HCT116 (cell line): ENCODE measurements at regions not wholly inside any gene's neighbourhood (a gene's known extent, or its start where the extent isn't known, plus 50 kb on each side); places are given as distances from the start of the nearest gene placed in this dataset.

ENCODE experiments used
- ATAC-seq: fragments of 200-7000 bp; cut with Tn5 transposase; 2 replicates; pipeline ENCODE4 v1.9.1; 2020; ENCODE audit warnings: mild to moderate bottlenecking, moderate library complexity
- BruUV-seq: library from RNA; stranded (reverse); fragments of 400-500 nt; replicated peaks from 2 replicates; lab custom pipeline; 2021; lab: Mats Ljungman, UMichigan
- CTCF ChIA-PET: fragments of 300-600 bp; sonication (Branson Sonifier 250); formaldehyde crosslinking; loops from one replicate; lab custom pipeline; 2021; ENCODE audit warnings: antibody characterized with exemption; lab: Charles Lee
- POLR2A ChIA-PET: fragments of 300-600, 350-600 bp; sonication (Branson Sonifier 250); formaldehyde crosslinking; loops from one replicate; lab custom pipeline; 2021; ENCODE audit warnings: antibody characterized with exemption; lab: Charles Lee
- RAD21 ChIA-PET, 2 experiments: fragments of 300-600 bp; sonication (Branson Sonifier 250); formaldehyde crosslinking; loops; one replicate each; lab custom pipeline; 2023; ENCODE audit warnings: low total read pairs in 2 of 2; ENCODE audit not compliant: uncharacterized antibody in 2 of 2, unreplicated experiment in 2 of 2, low non-redundant PET in 1 of 2; lab: Charles Lee
- DNase-seq: peaks from one replicate; pipeline ENCODE4 v3.0.0-alpha.2; 2010; ENCODE audit warnings: low read depth, low spot score
- H2AFZ ChIP-seq: fragments of 200-600 bp; shearing (Covaris generic), sonication (generic); 2 replicates; pipeline ENCODE4 v1.6.1; 2017; ENCODE audit warnings: low read depth, mixed run types, mixed read lengths, antibody characterized with exemption, low read length; ENCODE audit not compliant: poor library complexity, severe bottlenecking
- H3K27ac ChIP-seq: 2 replicates; pipeline ENCODE4 v1.5.1; 2012; ENCODE audit warnings: low read depth, low read length
- H3K27me3 ChIP-seq: fragments of 200-600 bp; sonication (generic); 2 replicates; pipeline ENCODE4 v1.6.1; 2016; ENCODE audit warnings: mixed run types, low read length, mixed read lengths; ENCODE audit not compliant: insufficient read depth
- H3K36me3 ChIP-seq, 2 experiments: fragments of 200-500 bp in 1 of 2; fragments of 200-600 bp in 1 of 2; sonication (Bioruptor generic) in 1 of 2; sonication (generic) in 1 of 2; 2 replicates each; pipeline versions ENCODE4 v1.5.1 to v1.6.1; 2014 to 2016; ENCODE audit warnings: low read length in 2 of 2, inconsistent platforms in 1 of 2, mixed read lengths in 1 of 2, mixed run types in 1 of 2; ENCODE audit not compliant: insufficient read depth in 2 of 2, control insufficient read depth in 1 of 2
- H3K4me1 ChIP-seq, 2 experiments: fragments of 200-600 bp in 1 of 2; sonication (generic) in 1 of 2; 2 replicates each; pipeline versions ENCODE4 v1.5.1 to v1.6.1; 2012 to 2017; ENCODE audit warnings: low read length in 2 of 2, inconsistent platforms in 1 of 2, mild to moderate bottlenecking in 1 of 2, mixed read lengths in 1 of 2, mixed run types in 1 of 2, moderate library complexity in 1 of 2; ENCODE audit not compliant: insufficient read depth in 2 of 2, control insufficient read depth in 1 of 2
- H3K4me2 ChIP-seq: fragments of 200-600 bp; sonication (generic); 2 replicates; pipeline ENCODE4 v1.6.1; 2017; ENCODE audit warnings: mixed run types, low read length, mixed read lengths
- H3K4me3 ChIP-seq, 2 experiments: fragments of 200-600 bp in 1 of 2; sonication (generic) in 1 of 2; replicated peaks in 1 of 2; 2 replicates each; pipeline ENCODE4 v1.5.1; 2011 to 2016; ENCODE audit warnings: low read length in 2 of 2, control low read depth in 1 of 2, low read depth in 1 of 2, mild to moderate bottlenecking in 1 of 2, mixed read lengths in 1 of 2, mixed run types in 1 of 2
- H3K79me2 ChIP-seq: fragments of 200-600 bp; sonication (generic); 2 replicates; pipeline ENCODE4 v1.6.1; 2017; ENCODE audit warnings: mild to moderate bottlenecking, mixed run types, low read length, moderate library complexity, mixed read lengths; ENCODE audit not compliant: insufficient read depth
- H3K9ac ChIP-seq: fragments of 200-600 bp; sonication (generic); 2 replicates; pipeline ENCODE4 v1.6.1; 2016; ENCODE audit warnings: low read length, mixed read lengths
- H3K9me2 ChIP-seq: fragments of 200-600 bp; sonication (generic), shearing (Covaris generic); 2 replicates; pipeline ENCODE4 v1.6.1; 2017; ENCODE audit warnings: mixed run types, mild to moderate bottlenecking, moderate library complexity; ENCODE audit not compliant: insufficient read depth
- H3K9me3 ChIP-seq, 2 experiments: fragments of 200-500 bp in 1 of 2; fragments of 200-600 bp in 1 of 2; sonication (Bioruptor generic) in 1 of 2; sonication (generic) in 1 of 2; 2 replicates each; pipeline ENCODE4 v1.6.1; 2014 to 2017; ENCODE audit warnings: low read length in 2 of 2, mixed read lengths in 2 of 2, inconsistent platforms in 1 of 2, low read depth in 1 of 2, mild to moderate bottlenecking in 1 of 2, mixed run types in 1 of 2, moderate library complexity in 1 of 2; ENCODE audit not compliant: control insufficient read depth in 1 of 2, insufficient read depth in 1 of 2
- H4K20me1 ChIP-seq: fragments of 200-600 bp; sonication (generic), shearing (Covaris generic); 2 replicates; pipeline ENCODE4 v1.6.1; 2017; ENCODE audit warnings: mixed run types, mild to moderate bottlenecking, moderate library complexity; ENCODE audit not compliant: insufficient read depth
- EZH2 ChIP-seq: fragments of 200-600 bp; sonication (generic); IDR thresholded peaks from 2 replicates; pipeline ENCODE4 v1.6.1; 2017; ENCODE audit warnings: antibody characterized with exemption, mixed run types
- FOSL1 ChIP-seq: IDR thresholded peaks from 2 replicates; pipeline ENCODE4 v1.6.1; 2012; ENCODE audit warnings: low read depth
- JUND ChIP-seq: IDR thresholded peaks from 2 replicates; pipeline ENCODE4 v1.6.1; 2012
- POLR2A ChIP-seq: IDR thresholded peaks from 2 replicates; pipeline ENCODE4 v1.7.0; 2011; ENCODE audit warnings: borderline replicate concordance; ENCODE audit not compliant: insufficient read depth, insufficient read length; ENCODE audit errors: extremely low read depth
- TCF7L2 ChIP-seq: IDR thresholded peaks from 2 replicates; pipeline ENCODE4 v1.7.0; 2011; ENCODE audit warnings: borderline replicate concordance, inconsistent platforms; ENCODE audit not compliant: insufficient read depth, insufficient read length; ENCODE audit errors: extremely low read depth
- intact Hi-C: fragments of 100-400 bp; cut with micrococcal nuclease; formaldehyde crosslinking; loops from 2 replicates; pipeline ENCODE4 v1.10.0; 2022
- TF ChIP-seq, protein P1 (sequence below), 3 experiments: fragments of 200-600 bp in 1 of 3; sonication (generic) in 1 of 3; IDR thresholded peaks in 2 of 3; conservative IDR thresholded peaks in 1 of 3; 2 replicates each; pipeline ENCODE4 v1.5.1; 2012 to 2017; ENCODE audit warnings: low read depth in 2 of 3, low read length in 2 of 3, antibody characterized with exemption in 1 of 3, borderline replicate concordance in 1 of 3, control low read depth in 1 of 3, mild to moderate bottlenecking in 1 of 3, mixed read lengths in 1 of 3, mixed run types in 1 of 3, moderate library complexity in 1 of 3; ENCODE audit not compliant: insufficient read depth in 1 of 3

GRCh38 chr20:54941666-54942065 is 466.3 kb downstream of the DOK5 start:
- ChIA-PET CTCF (no interaction called here), POLR2A (no interaction called here), RAD21 (no interaction called here)
- Histone ChIP-seq H3K4me1 (no peaks in the 10 kb centered on the region), H3K79me2 (no peaks in the 10 kb centered on the region), H3K36me3 (no peaks in the 10 kb centered on the region), H4K20me1 (no peaks in the 10 kb centered on the region), H3K27me3 (no peaks in the 10 kb centered on the region), H3K4me3 (no peak overlapping the region), H3K4me2 (no peak overlapping the region), H3K9me2 (no peaks in the 10 kb centered on the region), H2AFZ (no peak overlapping the region), H3K9ac (no peak overlapping the region), H3K9me3 (peaks cover 20% of the 10 kb centered on the region in 2 experiments; a peak in 2 of 4 replicates), H3K27ac (no peak overlapping the region)
- ATAC-seq: no peak
- intact Hi-C loops: no loop called here
- DNase-seq: no peak
- no peak for TF ChIP-seq POLR2A
- no TSS peak for BruUV-seq

DNA sequence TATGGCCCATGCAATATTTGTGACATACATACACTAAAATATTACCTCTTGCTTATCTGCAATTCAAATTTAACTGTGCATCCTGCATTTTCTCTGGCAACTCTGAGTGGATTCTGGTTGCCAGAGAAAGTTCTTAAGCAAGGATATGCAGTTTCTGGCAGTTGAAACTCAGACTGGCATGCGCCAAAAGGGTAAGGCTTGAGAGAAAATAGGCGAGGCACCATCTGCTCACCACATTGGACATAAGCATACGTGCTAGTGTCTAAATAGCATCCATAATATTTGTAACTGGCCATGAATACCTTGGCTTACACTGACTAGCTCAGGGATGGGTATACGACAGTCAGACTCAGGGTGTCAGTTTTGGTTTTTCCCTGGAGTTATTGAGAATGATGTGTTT is 465.1 kb downstream of the DOK5 start:
- Histone ChIP-seq H3K9me2 (no peaks in the 10 kb centered on the region), H3K4me1 (no peaks in the 10 kb centered on the region), H2AFZ (no peak overlapping the region), H4K20me1 (no peaks in the 10 kb centered on the region), H3K4me3 (no peak overlapping the region), H3K4me2 (no peak overlapping the region), H3K79me2 (no peaks in the 10 kb centered on the region), H3K36me3 (no peaks in the 10 kb centered on the region), H3K27ac (no peak overlapping the region), H3K27me3 (no peaks in the 10 kb centered on the region), H3K9me3 (peaks cover 17 to 18% of the 10 kb centered on the region in 2 experiments; a peak in 2 of 4 replicates), H3K9ac (no peak overlapping the region)
- intact Hi-C loops: no loop called here
- TF ChIP-seq EZH2 (no peak), JUND (no peak), FOSL1 (no peak)
- ChIA-PET RAD21 (no interaction called here), POLR2A (no interaction called here), CTCF (no interaction called here)
- BruUV-seq: no TSS peak
- ATAC-seq (no peak), DNase-seq (no peak)

DNA sequence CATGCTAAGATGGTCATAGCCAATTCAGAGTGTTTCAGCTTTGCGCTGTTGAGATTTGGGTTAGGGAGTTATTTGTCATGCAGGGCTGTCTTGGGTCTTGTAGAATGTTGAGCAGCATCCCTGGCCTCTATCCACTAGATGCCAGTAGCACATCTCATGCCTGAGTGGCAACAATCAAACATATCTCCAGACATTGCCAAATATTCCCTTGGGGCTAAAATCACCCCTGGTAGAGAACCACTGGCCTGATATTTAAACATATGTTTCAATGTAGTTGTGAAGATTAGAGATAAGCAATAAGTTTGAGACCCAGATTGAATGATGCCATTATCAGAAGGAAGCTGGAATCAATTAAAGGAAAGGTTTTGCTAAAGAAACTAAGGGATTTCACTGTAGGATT is 463.3 kb downstream of the DOK5 start:
- ChIA-PET RAD21 (no interaction called here), CTCF (no interaction called here), POLR2A (no interaction called here)
- H3K4me1 ChIP-seq: no peaks in the 10 kb centered on the region
- no peaks in the 10 kb centered on the region for H4K20me1 ChIP-seq
- H3K36me3 ChIP-seq: no peaks in the 10 kb centered on the region
- no peaks in the 10 kb centered on the region for H3K27me3 ChIP-seq
- H3K4me3 ChIP-seq: no peak overlapping the region
- no TSS peak for BruUV-seq
- no peaks in the 10 kb centered on the region for H3K79me2 ChIP-seq
- no peak overlapping the region for H3K9ac ChIP-seq
- no peaks in the 10 kb centered on the region for H3K9me2 ChIP-seq
- H3K27ac ChIP-seq: no peak overlapping the region
- intact Hi-C loops: no loop called here
- DNase-seq (no peak), ATAC-seq (no peak)
- no peak overlapping the region for H3K4me2 ChIP-seq
- TF ChIP-seq FOSL1: no peak
- no peak for TF ChIP-seq TCF7L2
- TF ChIP-seq, protein P1, sequence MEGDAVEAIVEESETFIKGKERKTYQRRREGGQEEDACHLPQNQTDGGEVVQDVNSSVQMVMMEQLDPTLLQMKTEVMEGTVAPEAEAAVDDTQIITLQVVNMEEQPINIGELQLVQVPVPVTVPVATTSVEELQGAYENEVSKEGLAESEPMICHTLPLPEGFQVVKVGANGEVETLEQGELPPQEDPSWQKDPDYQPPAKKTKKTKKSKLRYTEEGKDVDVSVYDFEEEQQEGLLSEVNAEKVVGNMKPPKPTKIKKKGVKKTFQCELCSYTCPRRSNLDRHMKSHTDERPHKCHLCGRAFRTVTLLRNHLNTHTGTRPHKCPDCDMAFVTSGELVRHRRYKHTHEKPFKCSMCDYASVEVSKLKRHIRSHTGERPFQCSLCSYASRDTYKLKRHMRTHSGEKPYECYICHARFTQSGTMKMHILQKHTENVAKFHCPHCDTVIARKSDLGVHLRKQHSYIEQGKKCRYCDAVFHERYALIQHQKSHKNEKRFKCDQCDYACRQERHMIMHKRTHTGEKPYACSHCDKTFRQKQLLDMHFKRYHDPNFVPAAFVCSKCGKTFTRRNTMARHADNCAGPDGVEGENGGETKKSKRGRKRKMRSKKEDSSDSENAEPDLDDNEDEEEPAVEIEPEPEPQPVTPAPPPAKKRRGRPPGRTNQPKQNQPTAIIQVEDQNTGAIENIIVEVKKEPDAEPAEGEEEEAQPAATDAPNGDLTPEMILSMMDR (IDR thresholded peaks at IDR 0.05 in 2 of 3, conservative IDR thresholded peaks at IDR 0.05 in 1 of 3; ENCODE audit: borderline replicate concordance in 1 of 3, insufficient read depth in 1 of 3, low read depth in 2 of 3, low read length in 2 of 3): no peak
- H2AFZ ChIP-seq: no peak overlapping the region
- H3K9me3 ChIP-seq: peaks cover 11 to 17% of the 10 kb centered on the region in 2 experiments; a peak in 2 of 4 replicates
